ENCODE measurements at regions not wholly inside any gene's neighbourhood (a gene's known extent, or its start where the extent isn't known, plus 50 kb on each side); places are given as distances from the start of the nearest gene placed in this dataset.
A peak's percentile ranks its signal among the peaks of the same experiment; 100 is the strongest.

- no peaks in the 10 kb centered on the region for H3K23me2 ChIP-seq (ENCODE audit: low read depth, low read length)
- H3K14ac ChIP-seq (ENCODE audit: insufficient read length) = no peak overlapping the region
- 0 out of 2 replicates have a peak overlapping the region, but pooled peaks have one; percentile 18 for H2BK20ac ChIP-seq (ENCODE audit: low read length)
- 0 out of 2 replicates have a peak overlapping the region, but pooled peaks have one; percentile 17 for H2BK12ac ChIP-seq (ENCODE audit: low read depth, low read length)
- no peak overlapping the region for H3K4me3 ChIP-seq (ENCODE audit: extremely low read depth in 1 of 4, insufficient read depth in 2 of 4, low read depth in 3 of 4, low read length in 4 of 4)
- 0 out of 2 replicates have a peak overlapping the region, but pooled peaks have one; percentile 57 for H4K8ac ChIP-seq (ENCODE audit: extremely low read depth, insufficient read depth, low read length)
- POLR2A ChIA-PET (ENCODE audit: partially characterized antibody) = no interaction called here
- no peaks in the 10 kb centered on the region for H3K36me3 ChIP-seq (ENCODE audit: control insufficient read depth in 2 of 4, insufficient read depth in 4 of 4, low read length in 3 of 4)
- 88% methylated on average over 28 of the region's 28 CpGs; no CpG with 5 or more reads in 1 of the 2 experiments for WGBS, 2 experiments (ENCODE audit: extremely low coverage in 1 of 2, insufficient coverage in 1 of 2, insufficient read length in 1 of 2, insufficient replicate concordance in 2 of 2, low coverage in 1 of 2, low lambda C conversion rate in 2 of 2, missing lambda C conversion rate in 1 of 2)
- no peak overlapping the region for H2AFZ ChIP-seq (ENCODE audit: low read length)
- peak overlapping the region; percentile 74 for H4K91ac ChIP-seq (replicated peaks; ENCODE audit: insufficient read length, low read length)
- H3K9ac ChIP-seq (replicated peaks in 1 of 4; ENCODE audit: extremely low read depth in 1 of 4, low read depth in 3 of 4, low read length in 3 of 4) = no peak overlapping the region
- H3K79me1 ChIP-seq (ENCODE audit: low read depth, low read length) = no peaks in the 10 kb centered on the region
- H3K9me3 ChIP-seq (ENCODE audit: insufficient read depth in 2 of 2, low read depth in 1 of 2, low read length in 1 of 2) = no peaks in the 10 kb centered on the region
- CTCF ChIA-PET (ENCODE audit: partially characterized antibody) = interaction anchor here (1.1 kb wide), 1 partner anchor 12 kb away, joined by 3 read pairs; no protein-coding TSS in a partner anchor
- no peak overlapping the region for H3K27ac ChIP-seq (ENCODE audit: low read depth, low read length)
- no peak overlapping the region for H3K4me2 ChIP-seq (ENCODE audit: insufficient read depth in 1 of 2, low read depth in 2 of 2, low read length in 2 of 2)
- no peak overlapping the region for H2BK5ac ChIP-seq (ENCODE audit: low read depth, low read length)
- no peak overlapping the region for H3K56ac ChIP-seq (replicated peaks; ENCODE audit: insufficient read length, low read depth, low read length)
- H3K23ac ChIP-seq (ENCODE audit: insufficient read length) = no peak overlapping the region
- DNase-seq (ENCODE audit: low read depth in 1 of 2, low spot score in 2 of 2) = no peak
- no peak overlapping the region for H2BK120ac ChIP-seq (replicated peaks; ENCODE audit: low read depth, low read length)
- H3K79me2 ChIP-seq (ENCODE audit: control insufficient read depth in 1 of 2, insufficient read depth in 2 of 2, low read length in 2 of 2) = no peaks in the 10 kb centered on the region
- no peak overlapping the region for H3K4ac ChIP-seq (replicated peaks; ENCODE audit: insufficient read length, low read depth, low read length)
- H2BK15ac ChIP-seq (ENCODE audit: low read length) = no peak overlapping the region
- FAIRE-seq = no peak
- no peaks in the 10 kb centered on the region for H4K20me1 ChIP-seq (replicated peaks in 1 of 2; ENCODE audit: control insufficient read depth in 1 of 2, insufficient read depth in 2 of 2, low read length in 2 of 2)
- peak overlapping the region; percentile 24; the same call in 1 of the 2 replicates for H2AK5ac ChIP-seq (ENCODE audit: low read depth, low read length)
- peaks cover 0 to 3% (median 0%) of the 10 kb centered on the region in 4 experiments; a peak in 2 of 7 replicates for H3K4me1 ChIP-seq (replicated peaks in 1 of 4; ENCODE audit: control insufficient read depth in 3 of 4, insufficient read depth in 4 of 4, low read length in 3 of 4)
- H4K5ac ChIP-seq (ENCODE audit: insufficient read length, low read depth, low read length) = no peak overlapping the region
- no peak overlapping the region for H3K18ac ChIP-seq (ENCODE audit: extremely low read depth, low read length)
- no peaks in the 10 kb centered on the region; a peak in 1 of 7 replicates for H3K27me3 ChIP-seq (replicated peaks in 1 of 4; ENCODE audit: control insufficient read depth in 3 of 4, extremely low read depth in 1 of 4, insufficient read depth in 3 of 4, low read length in 3 of 4)
- TF ChIP-seq KDM4A (IDR thresholded peaks at IDR 0.05; ENCODE audit: low read depth, low read length, severe bottlenecking) = no peak
- TF ChIP-seq CREB1 (IDR thresholded peaks at IDR 0.05) = no peak
- no peak for TF ChIP-seq TAF7 (optimal IDR thresholded peaks at IDR 0.05; ENCODE audit: borderline replicate concordance, low read depth, low read length)
- TF ChIP-seq MAX (IDR thresholded peaks at IDR 0.05) = no peak
- no peak for TF ChIP-seq BRCA1 (IDR thresholded peaks at IDR 0.05; ENCODE audit: low read depth, low read length)
- TF ChIP-seq GABPA (IDR thresholded peaks at IDR 0.05; ENCODE audit: borderline replicate concordance, insufficient read depth, low read length) = no peak
- TF ChIP-seq CBX5 (IDR thresholded peaks at IDR 0.05; ENCODE audit: low read depth, low read length) = no peak
- TF ChIP-seq CTCF (IDR thresholded peaks at IDR 0.05; ENCODE audit: control extremely low read depth in 1 of 3, insufficient read depth in 1 of 3, low read depth in 1 of 3, low read length in 3 of 3) = no peak
- TF ChIP-seq CHD1 (IDR thresholded peaks at IDR 0.05; ENCODE audit: low read depth, low read length) = no peak
- TF ChIP-seq YY1 (IDR thresholded peaks at IDR 0.05; ENCODE audit: low read depth, low read length) = no peak
Measured at GRCh38 chr9:134230092-134230941, 66.0 kb upstream of the RNU6ATAC start.
